T-helper 2 cell treated with Interferon-gamma antibody and Interleukin-4, amounts not matched to agents 5 μg/mL and 100 μg/mL, for 36 hours (primary cell): ENCODE measurements at regions not wholly inside any gene's neighbourhood (a gene's known extent, or its start where the extent isn't known, plus 50 kb on each side); places are given as distances from the start of the nearest gene placed in this dataset.

Experiments used
- DNase-seq: peaks from one replicate; pipeline ENCODE4 v3.0.0; 2021; ENCODE audit warnings: low spot score
- H3K27ac Mint-ChIP-seq: one replicate; pipeline ENCODE4 v1.8.0; 2021; ENCODE audit warnings: mild to moderate bottlenecking, mixed read lengths
- H3K27me3 Mint-ChIP-seq: one replicate; pipeline ENCODE4 v1.8.0; 2021; ENCODE audit warnings: low read depth, mixed read lengths
- H3K36me3 Mint-ChIP-seq: one replicate; pipeline ENCODE4 v1.8.0; 2021; ENCODE audit warnings: low read depth, mixed read lengths
- H3K4me1 Mint-ChIP-seq: one replicate; pipeline ENCODE4 v1.8.0; 2021; ENCODE audit warnings: low read depth, mixed read lengths
- H3K4me3 Mint-ChIP-seq: one replicate; pipeline ENCODE4 v1.8.0; 2022; ENCODE audit warnings: mild to moderate bottlenecking, moderate library complexity, mixed read lengths
- H3K9me3 Mint-ChIP-seq: one replicate; pipeline ENCODE4 v1.8.0; 2021; ENCODE audit warnings: mixed read lengths

DNA sequence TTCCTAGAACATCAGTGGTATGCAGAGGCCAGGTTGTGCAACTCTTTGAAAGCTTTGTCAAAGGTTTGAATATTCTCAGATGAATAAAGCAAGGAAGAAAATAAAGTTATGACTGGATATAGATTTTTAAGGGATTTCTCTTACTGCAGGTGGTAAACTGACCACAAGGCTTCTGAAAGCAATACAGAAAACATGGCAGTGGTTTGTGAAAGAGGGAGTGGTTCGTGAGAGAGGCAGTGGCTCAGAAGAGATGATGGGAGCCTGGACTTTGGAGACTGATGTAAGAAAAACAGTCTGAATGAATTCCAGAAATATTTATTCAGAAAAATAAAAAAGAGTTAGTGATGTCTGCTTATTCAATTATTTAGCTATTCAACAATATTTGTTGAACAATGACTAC, 380.4 kb upstream of the CTNND2 start:
- no peaks in the 10 kb centered on the region for H3K27me3 Mint-ChIP-seq
- H3K27ac Mint-ChIP-seq, result no peak overlapping the region
- no peak overlapping the region for H3K4me3 Mint-ChIP-seq
- H3K9me3 Mint-ChIP-seq, result peaks cover 36% of the 10 kb centered on the region
- no peak for DNase-seq
- no peaks in the 10 kb centered on the region for H3K36me3 Mint-ChIP-seq
- H3K4me1 Mint-ChIP-seq, result no peaks in the 10 kb centered on the region

DNA sequence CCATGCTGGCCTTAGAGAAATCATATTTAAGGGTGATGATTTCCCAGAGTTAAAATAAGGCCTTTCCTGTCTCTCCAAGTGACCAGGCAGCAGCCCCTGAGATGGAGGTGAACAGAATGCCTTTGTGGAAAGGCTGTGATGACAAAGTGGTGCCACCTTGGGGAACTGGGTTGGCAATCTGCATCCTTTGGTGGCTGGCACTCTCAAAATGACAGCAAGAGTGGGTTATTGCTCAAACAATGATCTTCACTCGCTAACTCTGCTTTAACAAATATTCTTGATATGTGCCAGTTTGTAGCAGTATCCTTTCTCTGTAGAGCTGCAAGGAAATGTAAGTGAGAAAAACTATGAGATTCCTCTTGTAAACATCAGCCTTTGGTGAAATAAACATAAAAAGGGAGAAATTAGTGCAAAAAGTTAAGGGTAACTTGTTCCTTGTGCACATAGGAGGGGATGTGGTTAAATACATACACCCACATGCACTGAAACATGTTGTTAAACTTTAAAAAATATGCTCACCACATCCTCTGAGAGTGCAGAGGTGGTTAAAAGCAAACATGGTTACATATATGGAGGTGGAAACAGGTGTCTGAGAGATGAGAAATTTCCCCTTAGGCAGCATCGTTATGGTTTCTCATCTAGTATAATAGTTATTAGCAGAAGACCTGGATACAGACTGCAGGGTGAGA, 373.4 kb upstream of the CTNND2 start:
- Mint-ChIP-seq H3K36me3 (no peaks in the 10 kb centered on the region), H3K9me3 (peaks cover 32% of the 10 kb centered on the region), H3K4me1 (no peaks in the 10 kb centered on the region), H3K27ac (no peak overlapping the region), H3K27me3 (no peaks in the 10 kb centered on the region), H3K4me3 (no peak overlapping the region)
- DNase-seq, result no peak

DNA sequence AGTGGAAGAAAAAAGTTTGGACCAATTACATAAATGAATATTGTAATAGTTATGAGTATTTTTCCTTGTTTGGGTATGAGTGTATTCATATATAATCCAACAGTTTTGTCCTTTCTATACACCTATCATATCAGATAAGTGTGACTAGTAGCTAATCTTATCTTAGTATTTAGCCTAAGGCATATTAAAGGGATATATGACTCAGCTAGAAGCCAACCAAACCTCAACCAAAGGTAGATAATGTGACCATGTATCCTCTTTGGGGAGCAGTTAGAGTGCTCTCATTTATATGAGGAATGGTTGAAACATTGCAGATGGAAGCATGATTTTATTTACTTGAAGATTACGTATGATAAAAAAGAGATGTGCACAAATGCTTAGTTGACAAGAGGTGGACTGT, 370.0 kb upstream of the CTNND2 start:
- no peak overlapping the region for H3K27ac Mint-ChIP-seq
- no peaks in the 10 kb centered on the region for H3K4me1 Mint-ChIP-seq
- peaks cover 30% of the 10 kb centered on the region for H3K9me3 Mint-ChIP-seq
- H3K4me3 Mint-ChIP-seq, result no peak overlapping the region
- no peaks in the 10 kb centered on the region for H3K36me3 Mint-ChIP-seq
- no peaks in the 10 kb centered on the region for H3K27me3 Mint-ChIP-seq
- DNase-seq, result no peak

DNA sequence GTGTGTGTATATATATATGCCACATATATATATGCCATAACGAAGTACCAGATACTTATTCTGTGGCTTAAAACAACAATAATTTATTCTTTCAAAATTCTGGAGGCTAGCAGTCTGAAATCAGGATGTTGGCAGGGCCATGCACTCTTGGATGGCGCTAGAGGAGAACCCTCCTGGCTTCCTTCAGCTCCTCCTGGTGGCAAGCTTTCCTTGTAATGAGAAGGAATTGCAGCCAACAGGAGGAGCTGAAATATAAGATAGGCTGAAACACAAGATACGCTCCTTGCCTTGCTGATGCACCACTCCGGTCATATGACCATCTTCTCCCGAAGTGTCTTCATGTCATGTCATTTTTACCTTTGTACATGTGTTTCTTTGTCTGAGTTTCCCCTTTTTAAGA, 368.1 kb upstream of the CTNND2 start:
- H3K9me3 Mint-ChIP-seq, result peaks cover 26% of the 10 kb centered on the region

DNA sequence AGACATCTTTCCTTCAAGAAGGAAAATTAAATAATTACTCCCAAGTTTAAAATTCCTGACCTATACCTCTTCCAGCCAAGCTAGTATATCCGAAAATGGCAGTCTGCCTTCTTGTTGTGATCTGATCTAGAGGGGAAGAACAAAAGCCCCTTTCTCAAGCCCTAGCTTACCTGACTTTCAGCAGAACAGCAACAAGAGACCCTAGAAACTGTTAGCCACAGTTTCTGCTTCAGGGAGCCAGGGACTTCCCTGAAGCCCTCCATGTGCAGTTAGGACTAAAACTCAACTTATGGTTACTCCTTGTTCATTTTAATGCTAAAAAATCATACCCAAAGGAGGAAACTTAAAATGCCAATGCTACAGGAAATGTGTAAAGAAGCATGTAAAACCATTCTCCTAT, 366.7 kb upstream of the CTNND2 start:
- Mint-ChIP-seq H3K27ac (no peak overlapping the region), H3K36me3 (no peaks in the 10 kb centered on the region), H3K27me3 (no peaks in the 10 kb centered on the region), H3K9me3 (peaks cover 22% of the 10 kb centered on the region), H3K4me1 (no peaks in the 10 kb centered on the region), H3K4me3 (no peak overlapping the region)
- no peak for DNase-seq

More for the DNA sequence above, 368.1 kb upstream of the CTNND2 start:
- no peak overlapping the region for H3K27ac Mint-ChIP-seq
- no peaks in the 10 kb centered on the region for H3K36me3 Mint-ChIP-seq
- H3K4me1 Mint-ChIP-seq, result no peaks in the 10 kb centered on the region
- no peaks in the 10 kb centered on the region for H3K27me3 Mint-ChIP-seq
- H3K4me3 Mint-ChIP-seq, result no peak overlapping the region
- DNase-seq, result no peak

DNA sequence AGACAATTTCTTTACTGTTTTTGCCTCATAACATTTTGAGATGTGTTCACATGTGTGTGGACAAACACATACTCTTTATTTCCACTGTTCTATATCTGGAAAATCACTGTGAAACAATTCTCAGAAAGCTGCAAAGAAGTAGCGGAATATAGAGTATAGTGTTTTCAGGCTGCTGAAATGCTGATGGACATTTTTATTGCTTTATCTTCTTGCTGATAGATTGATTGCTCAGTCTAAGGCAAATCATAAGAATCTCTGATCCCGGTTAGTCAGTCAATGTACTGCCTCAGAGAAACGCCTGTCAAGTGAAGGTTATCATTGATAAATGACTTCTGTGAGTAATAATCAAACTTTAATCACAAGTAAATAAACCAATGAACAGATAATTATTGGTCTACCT, 364.9 kb upstream of the CTNND2 start:
- Mint-ChIP-seq H3K4me3 (no peak overlapping the region), H3K27ac (no peak overlapping the region), H3K27me3 (no peaks in the 10 kb centered on the region), H3K9me3 (peaks cover 23% of the 10 kb centered on the region), H3K36me3 (no peaks in the 10 kb centered on the region), H3K4me1 (no peaks in the 10 kb centered on the region)
- DNase-seq, result no peak

DNA sequence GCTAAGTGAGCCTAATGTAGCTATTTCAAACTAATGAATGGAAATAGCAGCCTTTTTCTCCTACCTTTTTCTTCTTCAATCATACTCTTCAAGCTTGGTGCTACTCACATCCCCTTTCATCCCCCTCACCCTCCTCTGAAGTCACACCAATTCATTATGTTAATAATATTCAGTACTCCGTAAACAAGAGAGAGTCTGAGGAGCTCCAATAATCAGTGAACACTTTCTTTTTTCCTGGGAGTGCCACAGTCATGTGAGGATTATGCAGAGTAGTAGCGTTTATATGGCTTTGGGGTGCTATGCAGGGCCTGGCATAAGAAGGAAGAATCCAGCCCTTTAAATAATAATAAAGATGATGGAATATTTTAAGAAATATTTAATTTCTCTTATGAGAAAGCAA, 354.3 kb upstream of the CTNND2 start:
- Mint-ChIP-seq H3K27ac (no peak overlapping the region), H3K27me3 (no peaks in the 10 kb centered on the region), H3K9me3 (peaks cover 28% of the 10 kb centered on the region), H3K4me1 (no peaks in the 10 kb centered on the region), H3K36me3 (no peaks in the 10 kb centered on the region), H3K4me3 (no peak overlapping the region)
- no peak for DNase-seq

DNA sequence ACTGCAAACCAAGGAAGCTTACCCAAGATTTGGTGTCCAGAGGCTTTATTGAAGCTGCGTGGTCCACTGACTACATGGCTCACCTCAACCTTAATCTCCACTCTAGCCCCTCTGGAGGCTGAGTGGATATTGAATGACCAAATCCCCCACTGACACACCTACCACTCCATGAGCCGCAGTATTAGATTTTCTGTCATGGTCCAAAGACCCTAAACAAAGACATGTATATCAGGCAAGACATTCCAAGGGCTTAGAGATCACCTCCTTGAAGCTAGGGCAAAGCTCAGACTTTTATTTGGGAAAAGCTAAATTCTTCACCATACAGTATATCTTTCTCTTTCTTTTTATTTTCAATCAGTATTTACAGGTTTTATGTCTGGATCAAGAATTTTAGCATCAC, 346.2 kb upstream of the CTNND2 start:
- Mint-ChIP-seq H3K27ac (no peak overlapping the region), H3K27me3 (no peaks in the 10 kb centered on the region), H3K9me3 (peaks cover 50% of the 10 kb centered on the region), H3K4me3 (no peak overlapping the region), H3K36me3 (no peaks in the 10 kb centered on the region), H3K4me1 (no peaks in the 10 kb centered on the region)
- no peak for DNase-seq

DNA sequence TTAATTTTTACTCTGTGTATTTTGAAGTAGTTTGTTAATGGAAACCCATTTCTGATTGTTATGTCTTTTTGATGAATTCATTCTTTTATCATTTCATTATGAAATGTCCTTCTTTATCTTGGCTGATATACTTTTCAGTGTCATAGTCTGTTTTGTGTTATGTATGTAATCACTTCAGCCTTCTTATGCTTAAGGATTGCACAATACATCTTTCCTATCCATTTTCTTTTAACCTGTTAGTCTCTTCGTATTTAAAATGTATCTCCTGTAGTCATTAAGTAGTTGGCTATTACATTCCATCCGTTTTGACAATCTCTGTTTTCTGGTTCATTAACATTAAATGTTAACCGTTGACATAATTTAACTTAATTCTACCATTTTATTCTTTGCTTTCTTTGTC, 344.6 kb upstream of the CTNND2 start:
- Mint-ChIP-seq H3K36me3 (no peaks in the 10 kb centered on the region), H3K27ac (no peak overlapping the region), H3K4me3 (no peak overlapping the region), H3K4me1 (no peaks in the 10 kb centered on the region), H3K9me3 (peaks cover 55% of the 10 kb centered on the region), H3K27me3 (no peaks in the 10 kb centered on the region)
- no peak for DNase-seq

DNA sequence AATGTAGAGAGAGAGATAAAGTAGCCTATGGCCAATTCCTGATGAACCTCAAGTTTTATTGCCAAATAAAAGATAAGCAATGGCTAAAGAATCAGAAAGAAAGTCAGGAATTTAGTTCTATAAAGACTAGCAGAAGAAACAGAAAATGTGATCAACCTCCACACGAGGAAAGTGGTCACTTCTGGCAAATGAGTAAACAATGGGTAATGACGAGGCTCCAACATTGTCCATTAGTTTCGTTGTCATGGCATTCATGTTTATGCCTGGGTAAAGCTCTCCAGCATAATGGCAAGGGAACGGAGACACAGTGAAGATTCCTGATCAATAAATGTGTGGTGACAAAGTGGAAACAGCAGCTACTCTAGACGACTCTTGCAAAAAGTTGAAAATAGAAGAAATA, 341.8 kb upstream of the CTNND2 start:
- Mint-ChIP-seq H3K4me3 (no peak overlapping the region), H3K27ac (no peak overlapping the region), H3K27me3 (no peaks in the 10 kb centered on the region), H3K36me3 (no peaks in the 10 kb centered on the region), H3K9me3 (peaks cover 62% of the 10 kb centered on the region), H3K4me1 (no peaks in the 10 kb centered on the region)
- DNase-seq, result no peak

DNA sequence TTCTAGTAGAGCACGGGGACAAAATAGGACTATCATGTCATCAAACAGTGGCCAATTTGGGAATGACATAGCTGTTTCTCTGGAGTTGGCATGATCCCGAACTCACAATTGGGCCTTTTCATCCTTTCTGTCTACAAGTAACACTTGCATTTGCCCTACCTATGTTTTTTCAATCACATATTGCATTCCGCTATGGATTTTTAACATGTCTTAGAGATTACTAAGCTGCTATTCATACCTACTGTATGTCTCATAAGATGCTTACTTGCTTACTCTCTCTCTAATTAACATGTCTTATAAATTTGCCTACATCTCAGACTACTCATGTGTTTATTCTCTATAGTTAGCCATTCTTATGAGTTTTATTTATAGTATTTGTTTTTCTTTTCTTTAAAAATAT, 341.2 kb upstream of the CTNND2 start:
- peaks cover 56% of the 10 kb centered on the region for H3K9me3 Mint-ChIP-seq
- no peak for DNase-seq
- H3K27me3 Mint-ChIP-seq, result no peaks in the 10 kb centered on the region
- no peak overlapping the region for H3K27ac Mint-ChIP-seq
- no peaks in the 10 kb centered on the region for H3K36me3 Mint-ChIP-seq
- no peak overlapping the region for H3K4me3 Mint-ChIP-seq
- no peaks in the 10 kb centered on the region for H3K4me1 Mint-ChIP-seq

DNA sequence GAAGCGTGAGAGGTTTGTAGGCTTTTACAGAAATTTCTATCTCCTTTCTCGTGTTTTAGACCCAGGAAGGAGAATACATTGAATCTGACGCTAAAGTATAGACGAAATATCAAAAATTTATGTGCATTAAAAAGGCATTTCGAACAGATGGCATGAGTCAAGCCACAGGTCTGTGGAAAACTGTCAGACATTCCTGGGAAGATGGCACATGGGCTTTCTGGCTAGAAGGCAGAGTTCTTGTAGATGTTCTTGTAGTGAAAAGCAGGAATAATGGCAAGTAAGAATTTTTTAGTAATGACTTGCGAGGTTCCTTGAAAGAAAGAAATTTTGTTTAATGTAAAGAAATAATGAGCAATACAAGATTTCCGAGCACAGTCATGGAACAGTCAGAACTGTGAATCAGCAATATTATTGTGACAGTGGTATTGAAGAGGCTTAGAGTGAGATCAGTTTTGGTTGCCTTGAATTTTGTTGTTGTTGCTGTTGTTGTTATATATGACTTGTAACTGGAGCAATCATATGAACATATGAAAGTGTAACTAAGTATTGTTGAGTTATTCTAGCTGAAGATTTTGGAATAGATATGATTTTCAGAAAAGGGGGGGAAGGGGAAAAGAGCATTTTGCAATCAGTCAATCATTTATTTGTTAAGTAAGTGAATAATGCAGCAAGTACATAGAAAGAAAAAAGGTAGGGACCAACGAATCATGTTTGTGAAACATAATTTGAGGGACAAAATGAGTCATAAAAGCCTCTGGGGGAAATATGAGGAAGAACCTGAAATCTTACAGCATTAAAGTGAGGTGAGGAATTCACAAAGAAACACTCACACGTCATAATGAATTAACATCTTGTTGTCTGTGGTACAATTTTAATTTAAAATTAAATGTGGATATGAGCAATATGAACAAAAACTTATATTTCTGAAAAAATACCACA, 339.0 kb upstream of the CTNND2 start:
- Mint-ChIP-seq H3K4me3 (no peak overlapping the region), H3K9me3 (peaks cover 46% of the 10 kb centered on the region), H3K27ac (no peak overlapping the region)

DNA sequence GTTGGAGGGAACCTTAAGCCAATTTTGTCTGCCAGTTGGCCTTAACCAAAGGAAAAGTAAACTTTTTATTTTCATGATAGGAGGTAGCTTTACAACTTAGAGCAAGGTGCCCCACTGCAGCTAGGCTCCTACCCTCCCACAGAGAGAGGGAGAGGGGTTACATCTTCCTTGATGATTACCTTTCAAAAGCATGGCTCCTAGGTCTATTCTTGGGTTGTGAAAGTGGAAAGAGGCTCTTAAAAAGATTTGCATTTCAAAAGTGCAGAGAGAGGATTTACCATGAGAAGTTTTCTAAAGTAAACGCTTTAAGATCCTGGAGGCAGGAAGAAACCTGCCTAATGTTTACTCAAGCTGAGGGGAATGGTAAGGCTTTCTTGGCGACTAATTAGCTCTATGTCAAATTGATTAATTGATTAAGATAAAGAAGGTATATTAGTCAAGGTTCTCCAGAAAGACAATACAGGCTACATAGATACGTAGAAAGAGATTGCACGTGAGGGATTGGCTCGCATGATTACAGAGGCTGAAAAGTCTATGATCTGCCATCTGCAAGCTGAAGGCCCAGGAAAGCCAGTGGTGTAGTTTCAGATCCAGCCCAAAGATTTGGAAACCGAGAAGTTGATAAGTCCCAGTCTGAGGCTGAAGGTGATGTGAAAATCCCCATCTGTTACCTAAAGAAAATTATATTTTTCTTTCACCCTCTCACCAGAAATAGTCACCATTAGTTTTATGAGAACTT, 333.8 kb upstream of the CTNND2 start:
- H3K4me1 Mint-ChIP-seq, result no peaks in the 10 kb centered on the region
- DNase-seq, result no peak
- no peaks in the 10 kb centered on the region for H3K36me3 Mint-ChIP-seq
- H3K27me3 Mint-ChIP-seq, result no peaks in the 10 kb centered on the region
- H3K27ac Mint-ChIP-seq, result no peak overlapping the region
- H3K4me3 Mint-ChIP-seq, result no peak overlapping the region
- peaks cover 34% of the 10 kb centered on the region for H3K9me3 Mint-ChIP-seq

More for the DNA sequence above, 339.0 kb upstream of the CTNND2 start:
- Mint-ChIP-seq H3K36me3 (no peaks in the 10 kb centered on the region), H3K27me3 (no peaks in the 10 kb centered on the region), H3K4me1 (no peaks in the 10 kb centered on the region)
- DNase-seq, result no peak

DNA sequence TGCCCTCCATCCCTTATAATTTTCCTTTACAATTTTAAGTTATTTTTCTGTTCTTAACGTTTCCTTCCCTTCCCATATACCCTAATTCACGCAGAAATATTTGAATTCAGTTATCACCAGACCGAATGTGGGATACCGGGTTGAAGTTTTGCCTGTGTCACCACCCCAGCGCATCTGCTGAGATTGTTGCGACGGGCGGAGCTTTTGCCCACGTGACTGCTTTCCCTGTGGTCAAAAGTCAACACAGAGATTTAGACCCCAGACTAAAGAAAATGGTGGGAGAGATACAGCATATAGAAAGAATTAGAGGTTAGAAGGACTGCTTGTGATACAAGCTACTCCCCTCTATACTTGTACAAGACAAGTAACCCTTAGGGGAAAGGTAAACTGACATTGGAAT, 326.4 kb upstream of the CTNND2 start:
- DNase-seq, result no peak
- Mint-ChIP-seq H3K27me3 (no peaks in the 10 kb centered on the region), H3K4me3 (no peak overlapping the region), H3K27ac (no peak overlapping the region), H3K4me1 (no peaks in the 10 kb centered on the region), H3K36me3 (no peaks in the 10 kb centered on the region), H3K9me3 (peaks cover 56% of the 10 kb centered on the region)
